Caco-2 (cell line): ENCODE measurements at regions not wholly inside any gene's neighbourhood (a gene's known extent, or its start where the extent isn't known, plus 50 kb on each side); places are given as distances from the start of the nearest gene placed in this dataset.

ENCODE experiments used
- BruUV-seq: library from RNA; stranded (reverse); fragments of 400-500 nt; replicated peaks from 2 replicates; lab custom pipeline; 2021; lab: Mats Ljungman, UMichigan
- CTCF ChIA-PET: fragments of 300-600 bp; sonication (Branson Sonifier 250); formaldehyde crosslinking; loops from one replicate; lab custom pipeline; 2022; ENCODE audit warnings: antibody characterized with exemption; lab: Charles Lee
- POLR2A ChIA-PET: fragments of 300-600 bp; sonication (Branson Sonifier 250); formaldehyde crosslinking; loops from one replicate; lab custom pipeline; 2022; ENCODE audit warnings: antibody characterized with exemption; lab: Charles Lee
- DNase-seq, 2 experiments: peaks; one replicate each; pipeline versions ENCODE4 v3.0.0 to v3.0.0-alpha.2; 2020 to 2022
- H3K27me3 ChIP-seq: replicated peaks from 2 replicates; pipeline ENCODE4 v1.6.0; 2011; ENCODE audit warnings: low read length; ENCODE audit not compliant: control insufficient read depth, insufficient read depth
- H3K36me3 ChIP-seq: 2 replicates; pipeline ENCODE4 v1.5.1; 2011; ENCODE audit warnings: low read length; ENCODE audit not compliant: control insufficient read depth, insufficient read depth
- H3K4me1 ChIP-seq: fragments of 250-450 bp; sonication (Bioruptor Pico); 2 replicates; pipeline ENCODE4 v1.5.1; 2020; ENCODE audit warnings: mild to moderate bottlenecking
- H3K4me3 ChIP-seq: 2 replicates; pipeline ENCODE4 v1.5.1; 2011; ENCODE audit warnings: low read depth, mild to moderate bottlenecking, control low read depth, low read length
- H3K9me3 ChIP-seq: fragments of 250-450 bp; sonication (Bioruptor Pico); 2 replicates; pipeline ENCODE4 v1.5.1; 2020; ENCODE audit warnings: mild to moderate bottlenecking, moderate library complexity
- H3K27ac Mint-ChIP-seq: one replicate; pipeline ENCODE4 v1.8.0; 2022; ENCODE audit warnings: mixed read lengths; ENCODE audit not compliant: unreplicated experiment
- H3K27me3 Mint-ChIP-seq: one replicate; pipeline ENCODE4 v1.8.0; 2022; ENCODE audit warnings: mixed read lengths; ENCODE audit not compliant: insufficient read depth, unreplicated experiment
- H3K36me3 Mint-ChIP-seq: one replicate; pipeline ENCODE4 v1.8.0; 2022; ENCODE audit warnings: mild to moderate bottlenecking, mixed read lengths; ENCODE audit not compliant: insufficient read depth, unreplicated experiment
- H3K4me1 Mint-ChIP-seq: one replicate; pipeline ENCODE4 v1.8.0; 2022; ENCODE audit warnings: low read depth, mixed read lengths; ENCODE audit not compliant: unreplicated experiment
- H3K4me3 Mint-ChIP-seq: one replicate; pipeline ENCODE4 v1.8.0; 2022; ENCODE audit warnings: mild to moderate bottlenecking, moderate library complexity, mixed read lengths; ENCODE audit not compliant: unreplicated experiment
- H3K9me3 Mint-ChIP-seq: one replicate; pipeline ENCODE4 v1.8.0; 2022; ENCODE audit warnings: mixed read lengths; ENCODE audit not compliant: unreplicated experiment
- intact Hi-C: fragments of 100-400 bp; cut with micrococcal nuclease; formaldehyde crosslinking; loops from one replicate; pipeline ENCODE4 v1.10.0; 2022; ENCODE audit not compliant: unreplicated experiment
- TF ChIP-seq, protein P1 (sequence below), 2 experiments: fragments of 200-600 bp in 1 of 2; IDR thresholded peaks; 1 replicate in 1 of 2; 2 replicates in 1 of 2; pipeline versions ENCODE4 v1.5.1 to v1.8.0; 2011 to 2022; ENCODE audit warnings: antibody characterized with exemption in 1 of 2, control low read depth in 1 of 2, inconsistent platforms in 1 of 2, low read depth in 1 of 2, low read length in 1 of 2, mild to moderate bottlenecking in 1 of 2, moderate library complexity in 1 of 2; ENCODE audit not compliant: insufficient read depth in 1 of 2, severe bottlenecking in 1 of 2, unreplicated experiment in 1 of 2

DNA sequence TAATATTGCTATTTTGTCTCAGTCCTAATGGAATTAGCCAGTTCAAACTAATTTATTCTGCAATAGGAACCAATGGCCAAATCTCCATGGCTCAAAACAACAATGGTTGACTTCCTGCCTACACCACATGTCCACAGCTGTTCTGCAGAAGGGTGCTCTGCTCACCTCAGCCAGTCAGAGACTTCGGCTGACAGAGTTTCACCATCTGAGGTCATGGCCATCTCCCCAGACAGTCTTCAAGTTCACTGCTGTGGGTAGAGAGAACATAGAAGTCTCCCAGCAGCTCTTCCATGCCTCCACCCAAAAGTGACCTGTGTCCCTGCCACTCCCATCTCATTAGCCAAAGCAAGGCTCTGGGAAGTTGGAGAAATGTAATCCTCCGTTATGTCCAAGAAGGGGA is 65.1 kb upstream of the FOXC1 start:
- ChIA-PET POLR2A (no interaction called here), CTCF (no interaction called here)
- intact Hi-C loops: no loop called here
- TF ChIP-seq, protein P1, sequence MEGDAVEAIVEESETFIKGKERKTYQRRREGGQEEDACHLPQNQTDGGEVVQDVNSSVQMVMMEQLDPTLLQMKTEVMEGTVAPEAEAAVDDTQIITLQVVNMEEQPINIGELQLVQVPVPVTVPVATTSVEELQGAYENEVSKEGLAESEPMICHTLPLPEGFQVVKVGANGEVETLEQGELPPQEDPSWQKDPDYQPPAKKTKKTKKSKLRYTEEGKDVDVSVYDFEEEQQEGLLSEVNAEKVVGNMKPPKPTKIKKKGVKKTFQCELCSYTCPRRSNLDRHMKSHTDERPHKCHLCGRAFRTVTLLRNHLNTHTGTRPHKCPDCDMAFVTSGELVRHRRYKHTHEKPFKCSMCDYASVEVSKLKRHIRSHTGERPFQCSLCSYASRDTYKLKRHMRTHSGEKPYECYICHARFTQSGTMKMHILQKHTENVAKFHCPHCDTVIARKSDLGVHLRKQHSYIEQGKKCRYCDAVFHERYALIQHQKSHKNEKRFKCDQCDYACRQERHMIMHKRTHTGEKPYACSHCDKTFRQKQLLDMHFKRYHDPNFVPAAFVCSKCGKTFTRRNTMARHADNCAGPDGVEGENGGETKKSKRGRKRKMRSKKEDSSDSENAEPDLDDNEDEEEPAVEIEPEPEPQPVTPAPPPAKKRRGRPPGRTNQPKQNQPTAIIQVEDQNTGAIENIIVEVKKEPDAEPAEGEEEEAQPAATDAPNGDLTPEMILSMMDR (IDR thresholded peaks at IDR 0.05; ENCODE audit: insufficient read depth in 1 of 2, low read depth in 1 of 2, low read length in 1 of 2, severe bottlenecking in 1 of 2, unreplicated experiment in 1 of 2): no peak
- Histone ChIP-seq H3K9me3 (no peaks in the 10 kb centered on the region), H3K36me3 (no peaks in the 10 kb centered on the region), H3K27me3 (no peaks in the 10 kb centered on the region), H3K4me3 (no peak overlapping the region), H3K4me1 (no peaks in the 10 kb centered on the region)
- BruUV-seq: no TSS peak
- Mint-ChIP-seq H3K4me1 (peaks cover 8% of the 10 kb centered on the region), H3K27me3 (peaks cover 8% of the 10 kb centered on the region), H3K9me3 (no peaks in the 10 kb centered on the region), H3K27ac (no peak overlapping the region), H3K4me3 (no peak overlapping the region), H3K36me3 (no peaks in the 10 kb centered on the region)
- DNase-seq: no peak

DNA sequence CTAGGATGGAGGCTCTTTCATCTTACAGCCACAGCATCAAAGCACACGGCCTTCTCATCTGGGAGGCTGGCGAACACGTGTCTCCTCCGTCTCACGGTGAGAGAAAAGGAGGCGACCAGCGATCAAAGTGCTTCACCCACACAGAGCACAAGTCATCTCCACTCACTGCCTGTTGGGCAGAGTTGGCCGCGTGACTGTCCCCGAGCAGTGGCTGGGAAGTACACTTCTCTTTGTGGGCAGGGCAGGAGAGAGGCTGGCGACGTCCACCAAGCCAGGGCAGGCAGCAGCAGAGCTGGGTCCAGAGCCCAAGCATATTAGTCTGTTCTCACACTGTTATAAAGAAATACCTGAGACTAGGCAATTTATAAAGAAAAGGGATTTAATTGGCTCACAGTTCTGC is 64.1 kb upstream of the FOXC1 start:
- TF ChIP-seq, protein P1 (IDR thresholded peaks at IDR 0.05; ENCODE audit: insufficient read depth in 1 of 2, low read depth in 1 of 2, low read length in 1 of 2, severe bottlenecking in 1 of 2, unreplicated experiment in 1 of 2): no peak
- Histone ChIP-seq H3K36me3 (no peaks in the 10 kb centered on the region), H3K4me1 (no peaks in the 10 kb centered on the region), H3K9me3 (no peaks in the 10 kb centered on the region), H3K4me3 (no peak overlapping the region), H3K27me3 (no peaks in the 10 kb centered on the region)
- no TSS peak for BruUV-seq
- H3K27me3 Mint-ChIP-seq: peaks cover 8% of the 10 kb centered on the region
- H3K4me1 Mint-ChIP-seq: peaks cover 5% of the 10 kb centered on the region
- H3K36me3 Mint-ChIP-seq: no peaks in the 10 kb centered on the region
- no peak for DNase-seq
- intact Hi-C loops: no loop called here
- H3K27ac Mint-ChIP-seq: no peak overlapping the region
- H3K9me3 Mint-ChIP-seq: no peaks in the 10 kb centered on the region
- ChIA-PET POLR2A (no interaction called here), CTCF (no interaction called here)
- H3K4me3 Mint-ChIP-seq: no peak overlapping the region

GRCh38 chr6:1547785-1548184 is 61.9 kb upstream of the FOXC1 start:
- POLR2A ChIA-PET: no interaction called here
- H3K4me1 ChIP-seq: no peaks in the 10 kb centered on the region
- Mint-ChIP-seq H3K9me3 (no peaks in the 10 kb centered on the region), H3K4me3 (no peak overlapping the region), H3K36me3 (no peaks in the 10 kb centered on the region), H3K27ac (no peak overlapping the region), H3K27me3 (peaks cover 8% of the 10 kb centered on the region), H3K4me1 (no peaks in the 10 kb centered on the region)
- intact Hi-C loops: no loop called here
- H3K4me3 ChIP-seq: no peak overlapping the region
- no peaks in the 10 kb centered on the region for H3K36me3 ChIP-seq
- TF ChIP-seq, protein P1 (IDR thresholded peaks at IDR 0.05; ENCODE audit: insufficient read depth in 1 of 2, low read depth in 1 of 2, low read length in 1 of 2, severe bottlenecking in 1 of 2, unreplicated experiment in 1 of 2): no peak
- DNase-seq: no peak
- no TSS peak for BruUV-seq
- no peaks in the 10 kb centered on the region for H3K27me3 ChIP-seq
- CTCF ChIA-PET: no interaction called here
- no peaks in the 10 kb centered on the region for H3K9me3 ChIP-seq
